Ovary (tissue), 1 donor: ENCODE measurements at regions not wholly inside any gene's neighbourhood (a gene's known extent, or its start where the extent isn't known, plus 50 kb on each side); places are given as distances from the start of the nearest gene placed in this dataset.
"Not testable (repeated sequence)": the region's sequence is repeated elsewhere in the genome, so short reads cannot be mapped to it uniquely, and the experiment has no call there.

Experiments
- EP300 ChIP-seq: sonication (generic); formaldehyde crosslinking; IDR thresholded peaks from one replicate; pipeline ENCODE4 v1.6.1; 2017; ENCODE audit warnings: antibody characterized with exemption
- POLR2A ChIP-seq: fragments of 450-650 bp; IDR thresholded peaks from one replicate; pipeline ENCODE4 v1.6.1; 2017; ENCODE audit warnings: antibody characterized with exemption, mild to moderate bottlenecking, moderate library complexity

DNA sequence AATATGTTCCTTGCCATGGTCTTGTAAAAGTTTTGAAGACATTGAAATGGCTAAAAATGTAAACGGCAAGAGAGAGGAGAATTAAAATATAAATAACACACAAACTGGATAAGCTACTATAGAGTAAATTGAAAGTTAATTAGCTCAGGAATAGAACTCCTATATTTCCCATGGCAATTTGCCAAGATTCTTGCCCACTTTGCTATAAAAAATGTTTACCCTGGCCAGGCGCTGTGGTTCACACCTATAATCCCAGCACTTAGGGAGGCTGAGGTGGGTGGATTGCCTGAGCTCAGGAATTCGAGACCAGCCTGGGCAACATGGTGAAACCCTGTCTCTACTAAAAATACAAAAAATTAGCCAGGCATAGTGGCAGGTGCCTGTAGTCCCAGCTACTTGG lies 138.6 kb downstream of the S1PR1 start:
- TF ChIP-seq POLR2A, EP300: not testable (repeated sequence)
